ENCODE measurements at regions not wholly inside any gene's neighbourhood (a gene's known extent, or its start where the extent isn't known, plus 50 kb on each side); places are given as distances from the start of the nearest gene placed in this dataset.

GRCh38 chr4:175282407-175282806 lies 364.2 kb downstream of the ADAM29 start:
- WGBS, 2 donors = 87 to 92% methylated on average over 9 of the region's 9 CpGs
- no peak for TF ChIP-seq CTCF (IDR thresholded peaks at IDR 0.05; ENCODE audit: control extremely low read depth, extremely low read depth)

GRCh38 chr4:175290401-175290800 lies 372.2 kb downstream of the ADAM29 start:
- H3K9ac ChIP-seq (ENCODE audit: insufficient read depth in 1 of 2, low read length in 2 of 2) = no peak overlapping the region
- H3K36me3 ChIP-seq (ENCODE audit: control insufficient read depth in 4 of 4, insufficient read depth in 4 of 4, low read length in 4 of 4) = no peaks in the 10 kb centered on the region
- DNase-seq = no peak
- H3K9me3 ChIP-seq (ENCODE audit: control insufficient read depth in 4 of 4, insufficient read depth in 3 of 4, low read length in 3 of 4) = peaks cover 0 to 2% (median 0%) of the 10 kb centered on the region in 4 donors
- TF ChIP-seq CTCF (IDR thresholded peaks at IDR 0.05; ENCODE audit: control extremely low read depth, extremely low read depth) = no peak
- H3K4me3 ChIP-seq = no peak overlapping the region
- ATAC-seq (ENCODE audit: insufficient read depth, low FRiP score) = no peak
- H3K27ac ChIP-seq (ENCODE audit: low read depth in 1 of 2, low read length in 1 of 2) = no peak overlapping the region
- H3K27me3 ChIP-seq (ENCODE audit: control insufficient read depth in 3 of 3, insufficient read depth in 3 of 3, low read length in 2 of 3) = no peaks in the 10 kb centered on the region
- H3K4me1 ChIP-seq (ENCODE audit: control insufficient read depth in 5 of 5, insufficient read depth in 5 of 5, low read length in 5 of 5) = peaks cover 0 to 2% (median 0%) of the 10 kb centered on the region in 5 donors
- 48 to 60% methylated on average over 3 of the region's 3 CpGs for WGBS, 2 donors

More at GRCh38 chr4:175282407-175282806, 364.2 kb downstream of the ADAM29 start:
- Histone ChIP-seq H3K27ac (ENCODE audit: low read depth in 1 of 2, low read length in 1 of 2) (no peak overlapping the region), H3K36me3 (ENCODE audit: control insufficient read depth in 4 of 4, insufficient read depth in 4 of 4, low read length in 4 of 4) (no peaks in the 10 kb centered on the region), H3K4me1 (ENCODE audit: control insufficient read depth in 5 of 5, insufficient read depth in 5 of 5, low read length in 5 of 5) (no peaks in the 10 kb centered on the region), H3K27me3 (ENCODE audit: control insufficient read depth in 3 of 3, insufficient read depth in 3 of 3, low read length in 2 of 3) (no peaks in the 10 kb centered on the region), H3K9ac (ENCODE audit: insufficient read depth in 1 of 2, low read length in 2 of 2) (no peak overlapping the region), H3K4me3 (no peak overlapping the region), H3K9me3 (ENCODE audit: control insufficient read depth in 4 of 4, insufficient read depth in 3 of 4, low read length in 3 of 4) (no peaks in the 10 kb centered on the region)
- DNase-seq (no peak), ATAC-seq (ENCODE audit: insufficient read depth, low FRiP score) (no peak)

GRCh38 chr4:175297965-175298565 lies 379.9 kb downstream of the ADAM29 start:
- no peaks in the 10 kb centered on the region for H3K36me3 ChIP-seq (ENCODE audit: control insufficient read depth in 4 of 4, insufficient read depth in 4 of 4, low read length in 4 of 4)
- 74 to 81% methylated on average over 2 of the region's 2 CpGs for WGBS, 2 donors
- ATAC-seq (ENCODE audit: insufficient read depth, low FRiP score) (no peak), DNase-seq (no peak)
- H3K9me3 ChIP-seq (ENCODE audit: control insufficient read depth in 4 of 4, insufficient read depth in 3 of 4, low read length in 3 of 4) = no peaks in the 10 kb centered on the region
- no peaks in the 10 kb centered on the region for H3K27me3 ChIP-seq (ENCODE audit: control insufficient read depth in 3 of 3, insufficient read depth in 3 of 3, low read length in 2 of 3)
- H3K4me3 ChIP-seq = no peak overlapping the region
- no peak for TF ChIP-seq CTCF (IDR thresholded peaks at IDR 0.05; ENCODE audit: control extremely low read depth, extremely low read depth)
- H3K4me1 ChIP-seq (ENCODE audit: control insufficient read depth in 5 of 5, insufficient read depth in 5 of 5, low read length in 5 of 5) = no peaks in the 10 kb centered on the region
- no peak overlapping the region for H3K9ac ChIP-seq (ENCODE audit: insufficient read depth in 1 of 2, low read length in 2 of 2)
- no peak overlapping the region for H3K27ac ChIP-seq (ENCODE audit: low read depth in 1 of 2, low read length in 1 of 2)

GRCh38 chr4:175306436-175306835 lies 388.3 kb downstream of the ADAM29 start:
- H3K27me3 ChIP-seq (ENCODE audit: control insufficient read depth in 3 of 3, insufficient read depth in 3 of 3, low read length in 2 of 3) = no peaks in the 10 kb centered on the region
- H3K27ac ChIP-seq (ENCODE audit: low read depth in 1 of 2, low read length in 1 of 2) = no peak overlapping the region
- DNase-seq (no peak), ATAC-seq (ENCODE audit: insufficient read depth, low FRiP score) (no peak)
- H3K9me3 ChIP-seq (ENCODE audit: control insufficient read depth in 4 of 4, insufficient read depth in 3 of 4, low read length in 3 of 4) = no peaks in the 10 kb centered on the region
- H3K36me3 ChIP-seq (ENCODE audit: control insufficient read depth in 4 of 4, insufficient read depth in 4 of 4, low read length in 4 of 4) = no peaks in the 10 kb centered on the region
- no peak overlapping the region for H3K9ac ChIP-seq (ENCODE audit: insufficient read depth in 1 of 2, low read length in 2 of 2)
- no peak overlapping the region for H3K4me3 ChIP-seq
- H3K4me1 ChIP-seq (ENCODE audit: control insufficient read depth in 5 of 5, insufficient read depth in 5 of 5, low read length in 5 of 5) = peaks cover 0 to 8% (median 3%) of the 10 kb centered on the region in 5 donors
- no peak for TF ChIP-seq CTCF (IDR thresholded peaks at IDR 0.05; ENCODE audit: control extremely low read depth, extremely low read depth)
